ENCODE measurements at regions not wholly inside any gene's neighbourhood (a gene's known extent, or its start where the extent isn't known, plus 50 kb on each side); places are given as distances from the start of the nearest gene placed in this dataset.
A peak's percentile ranks its signal among the peaks of the same experiment; 100 is the strongest.
"Not testable (repeated sequence)": the region's sequence is repeated elsewhere in the genome, so short reads cannot be mapped to it uniquely, and the experiment has no call there.

- peak; percentile 52 for DNase-seq (ENCODE audit: low read depth, low spot score)
- TF ChIP-seq CTCF (IDR thresholded peaks at IDR 0.05; ENCODE audit: low read depth, low read length), result no peak
- in situ Hi-C loops (cut with HindIII; ENCODE audit: low sequenced_read_pairs), result no loop called here
- H3K4me3 ChIP-seq (ENCODE audit: low read depth, low read length), result no peak overlapping the region
Measured at GRCh38 chr11:81772166-81772565, 961.5 kb downstream of the FAM181B start.

- H3K4me3 ChIP-seq (ENCODE audit: low read depth, low read length); in situ Hi-C loops (cut with HindIII; ENCODE audit: low sequenced_read_pairs); DNase-seq (ENCODE audit: low read depth, low spot score): not testable (repeated sequence)
Measured at GRCh38 chr11:81769906-81770305, 963.8 kb downstream of the FAM181B start.

- no peak overlapping the region for H3K4me3 ChIP-seq (ENCODE audit: low read depth, low read length)
- no peak for TF ChIP-seq CTCF (IDR thresholded peaks at IDR 0.05; ENCODE audit: low read depth, low read length)
- DNase-seq (ENCODE audit: low read depth, low spot score), result no peak
- in situ Hi-C loops (cut with HindIII; ENCODE audit: low sequenced_read_pairs), result no loop called here
Measured at GRCh38 chr11:81756864-81757595, 976.6 kb downstream of the FAM181B start.

DNA sequence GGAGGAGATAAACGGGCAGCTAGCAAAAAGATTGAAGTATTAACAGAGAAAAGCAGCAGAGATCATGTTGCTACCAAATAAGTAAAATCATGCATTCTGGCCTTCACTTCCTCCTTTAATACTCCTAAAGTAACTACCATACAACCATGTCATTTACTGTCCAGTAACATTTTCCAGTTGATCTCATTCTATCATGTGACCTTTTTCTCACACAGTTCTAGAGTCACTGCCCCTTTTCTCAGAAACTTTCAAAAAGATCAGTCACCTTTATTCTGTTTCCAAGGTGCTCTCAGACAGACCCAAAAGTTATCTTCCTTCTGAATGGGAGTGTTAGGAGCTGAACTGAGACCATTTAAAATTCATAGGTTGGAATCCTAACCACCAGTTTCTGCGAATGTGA lies 984.4 kb downstream of the FAM181B start:
- no peak overlapping the region for H3K4me3 ChIP-seq (ENCODE audit: low read depth, low read length)
- in situ Hi-C loops (cut with HindIII; ENCODE audit: low sequenced_read_pairs), result no loop called here
- no peak for TF ChIP-seq CTCF (IDR thresholded peaks at IDR 0.05; ENCODE audit: low read depth, low read length)
- DNase-seq (ENCODE audit: low read depth, low spot score), result no peak

GRCh38 chr11:81744336-81745116 lies 989.1 kb downstream of the FAM181B start:
- DNase-seq (ENCODE audit: low read depth, low spot score), result no peak
- in situ Hi-C loops (cut with HindIII; ENCODE audit: low sequenced_read_pairs), result no loop called here
- TF ChIP-seq CTCF (IDR thresholded peaks at IDR 0.05; ENCODE audit: low read depth, low read length), result no peak
- H3K4me3 ChIP-seq (ENCODE audit: low read depth, low read length), result no peak overlapping the region

DNA sequence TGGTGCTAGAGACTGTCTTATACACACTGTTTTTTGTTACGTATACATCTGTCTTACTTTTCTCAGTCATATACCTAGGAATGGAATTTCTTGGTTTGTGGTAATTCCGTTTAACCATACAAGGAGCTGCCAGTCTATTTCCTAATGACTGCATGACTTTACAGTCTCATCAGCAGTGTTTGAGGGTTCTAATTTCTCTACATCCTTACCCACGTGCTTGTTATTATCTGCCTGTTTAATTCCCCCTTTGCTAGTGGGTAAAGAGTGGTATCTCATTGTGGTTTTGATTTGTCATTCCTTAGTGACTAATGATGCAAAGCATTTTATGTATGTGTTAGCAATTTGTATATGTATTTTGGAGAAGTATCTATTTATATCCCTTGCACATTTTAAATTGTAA lies 1008.0 kb downstream of the FAM181B start:
- DNase-seq (ENCODE audit: low read depth, low spot score), result peak; percentile 31
- in situ Hi-C loops (cut with HindIII; ENCODE audit: low sequenced_read_pairs), result no loop called here
- H3K4me3 ChIP-seq (ENCODE audit: low read depth, low read length), result no peak overlapping the region
- no peak for TF ChIP-seq CTCF (IDR thresholded peaks at IDR 0.05; ENCODE audit: low read depth, low read length)

DNA sequence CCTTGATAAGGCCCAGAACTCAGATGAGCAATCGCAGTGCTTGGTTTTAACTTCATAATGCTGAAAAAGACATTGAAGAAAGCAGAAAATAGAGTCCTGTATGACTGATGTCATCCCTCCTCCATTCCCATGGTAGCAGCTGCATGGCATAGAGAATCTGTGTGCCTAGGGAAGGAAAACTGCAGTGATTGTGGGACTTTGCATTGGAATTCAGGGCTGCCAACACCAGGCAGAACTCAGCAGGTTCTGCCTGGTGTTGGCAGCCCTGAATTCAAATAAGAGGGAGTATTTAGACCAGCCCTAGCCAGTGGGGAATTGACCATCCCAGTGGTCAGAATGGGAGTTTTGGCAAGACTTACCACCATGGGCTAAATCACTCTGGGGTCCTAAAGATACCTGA lies 1016.0 kb downstream of the FAM181B start:
- no peak for DNase-seq (ENCODE audit: low read depth, low spot score)
- no peak for TF ChIP-seq CTCF (IDR thresholded peaks at IDR 0.05; ENCODE audit: low read depth, low read length)
- H3K4me3 ChIP-seq (ENCODE audit: low read depth, low read length), result no peak overlapping the region
- in situ Hi-C loops (cut with HindIII; ENCODE audit: low sequenced_read_pairs), result no loop called here
